ENCODE measurements at regions not wholly inside any gene's neighbourhood (a gene's known extent, or its start where the extent isn't known, plus 50 kb on each side); places are given as distances from the start of the nearest gene placed in this dataset.
"Not testable (repeated sequence)": the region's sequence is repeated elsewhere in the genome, so short reads cannot be mapped to it uniquely, and the experiment has no call there.

- no peak for TF ChIP-seq CTCF (conservative IDR thresholded peaks at IDR 0.05; ENCODE audit: low read depth, low read length)
- no peak for DNase-seq (ENCODE audit: low read depth)
- H3K4me3 ChIP-seq (ENCODE audit: low read length) = no peak overlapping the region
Observed at GRCh38 chr18:60894254-60894945, 438.8 kb upstream of the CDH20 start.

- no peak overlapping the region for H3K4me3 ChIP-seq (ENCODE audit: low read length)
- DNase-seq (ENCODE audit: low read depth) = no peak
- TF ChIP-seq CTCF (conservative IDR thresholded peaks at IDR 0.05; ENCODE audit: low read depth, low read length) = no peak
Observed at GRCh38 chr18:60895181-60895580, 438.0 kb upstream of the CDH20 start.

- no peak overlapping the region for H3K4me3 ChIP-seq (ENCODE audit: low read length)
- no peak for DNase-seq (ENCODE audit: low read depth)
- no peak for TF ChIP-seq CTCF (conservative IDR thresholded peaks at IDR 0.05; ENCODE audit: low read depth, low read length)
Observed at GRCh38 chr18:60898111-60898510, 435.1 kb upstream of the CDH20 start.

- TF ChIP-seq CTCF (conservative IDR thresholded peaks at IDR 0.05; ENCODE audit: low read depth, low read length) = no peak
- H3K4me3 ChIP-seq (ENCODE audit: low read length) = no peak overlapping the region
- peak; percentile 58 for DNase-seq (ENCODE audit: low read depth)
Observed at GRCh38 chr18:60905699-60906098, 427.5 kb upstream of the CDH20 start.

- no peak for DNase-seq (ENCODE audit: low read depth)
- TF ChIP-seq CTCF (conservative IDR thresholded peaks at IDR 0.05; ENCODE audit: low read depth, low read length) = no peak
- H3K4me3 ChIP-seq (ENCODE audit: low read length) = no peak overlapping the region
Observed at GRCh38 chr18:60910534-60910933, 422.7 kb upstream of the CDH20 start.

- TF ChIP-seq CTCF (conservative IDR thresholded peaks at IDR 0.05; ENCODE audit: low read depth, low read length) = no peak
- H3K4me3 ChIP-seq (ENCODE audit: low read length) = no peak overlapping the region
- DNase-seq (ENCODE audit: low read depth) = peak; percentile 65
Observed at GRCh38 chr18:60911504-60911903, 421.7 kb upstream of the CDH20 start.

GRCh38 chr18:60915160-60915559, 418.1 kb upstream of the CDH20 start:
- DNase-seq (ENCODE audit: low read depth) = no peak
- TF ChIP-seq CTCF (conservative IDR thresholded peaks at IDR 0.05; ENCODE audit: low read depth, low read length) = no peak
- no peak overlapping the region for H3K4me3 ChIP-seq (ENCODE audit: low read length)

- not testable (repeated sequence) for H3K4me3 ChIP-seq (ENCODE audit: low read length); DNase-seq (ENCODE audit: low read depth)
Observed at GRCh38 chr18:60918862-60919261, 414.4 kb upstream of the CDH20 start.
